ENCODE measurements at regions not wholly inside any gene's neighbourhood (a gene's known extent, or its start where the extent isn't known, plus 50 kb on each side); places are given as distances from the start of the nearest gene placed in this dataset.

DNA sequence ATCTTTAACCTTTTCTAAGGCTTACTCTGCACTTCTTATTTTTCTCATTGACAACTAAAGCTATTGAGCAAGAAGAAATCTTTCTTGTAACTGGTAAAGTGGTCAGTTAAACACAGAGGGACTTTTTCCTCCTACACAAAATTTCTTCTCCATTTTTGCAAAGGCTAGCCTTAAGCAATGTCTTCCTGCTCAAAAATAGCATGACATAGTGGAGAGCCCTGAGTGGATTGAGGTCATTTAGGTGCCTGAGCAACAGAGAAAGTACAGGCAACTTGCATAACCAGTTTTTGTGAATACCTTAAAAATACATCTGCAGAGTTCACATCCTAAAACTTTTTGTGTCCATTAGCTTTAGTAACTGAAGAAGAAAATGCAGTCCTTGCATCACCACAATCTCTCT lies 144.7 kb upstream of the TTC14 start:
- no TSS peak for BruUV-seq (replicated peaks)
- no peak for DNase-seq (ENCODE audit: extremely low read depth in 1 of 4, low spot score in 3 of 4)
- no peaks in the 10 kb centered on the region for H3K79me2 ChIP-seq (ENCODE audit: control insufficient read depth, insufficient read depth, low read length)
- H3K9me3 ChIP-seq (replicated peaks; ENCODE audit: control insufficient read depth, insufficient read depth, low read depth, low read length) = no peaks in the 10 kb centered on the region
- no peak overlapping the region for H3K4me3 ChIP-seq
- no peak overlapping the region for H3K4me2 ChIP-seq (ENCODE audit: insufficient read depth, low read length)
- in situ Hi-C loops (cut with MboI) (no loop called here), intact Hi-C loops (cut with micrococcal nuclease) (no loop called here)
- CTCF ChIA-PET (ENCODE audit: low intra/inter-chr PET ratio) = no interaction called here
- no peaks in the 10 kb centered on the region for H3K27me3 ChIP-seq (ENCODE audit: control insufficient read depth in 2 of 2, insufficient read depth in 2 of 2, low read length in 2 of 2)
- no peaks in the 10 kb centered on the region for H3K4me1 ChIP-seq (replicated peaks in 1 of 2; ENCODE audit: control insufficient read depth in 2 of 2, insufficient read depth in 2 of 2, low read length in 2 of 2)
- no peak overlapping the region for H3K9ac ChIP-seq (ENCODE audit: insufficient read depth in 1 of 2, low read depth in 2 of 2, low read length in 2 of 2)
- no peaks in the 10 kb centered on the region for H3K9me1 ChIP-seq (ENCODE audit: control insufficient read depth, insufficient read depth, low read length)
- no peak for FAIRE-seq
- no peak overlapping the region for H2AFZ ChIP-seq (ENCODE audit: low read depth, low read length)
- H3K27ac ChIP-seq (ENCODE audit: extremely low read depth, low read depth, low read length) = no peak overlapping the region
- POLR2A ChIA-PET = no interaction called here
- no peaks in the 10 kb centered on the region for H3K36me3 ChIP-seq (ENCODE audit: control insufficient read depth, insufficient read depth, low read length)
- no peak for ATAC-seq
- no peaks in the 10 kb centered on the region for H4K20me1 ChIP-seq (replicated peaks; ENCODE audit: control insufficient read depth, insufficient read depth, low read length)
- TF ChIP-seq RB1 (IDR thresholded peaks at IDR 0.05; ENCODE audit: low read depth) (no peak), HMGN3 (IDR thresholded peaks at IDR 0.05; ENCODE audit: borderline replicate concordance, extremely low read depth, insufficient read length, low read depth, low read length) (no peak), TOE1 (IDR thresholded peaks at IDR 0.05; ENCODE audit: borderline replicate concordance) (no peak), TOE1 (CRISPR knock-in tag; IDR thresholded peaks at IDR 0.05; ENCODE audit: borderline replicate concordance, low read depth) (no peak), CCNT2 (IDR thresholded peaks at IDR 0.05; ENCODE audit: borderline replicate concordance, extremely low read depth, insufficient read length, low read depth, low read length) (no peak), XRCC5 (IDR thresholded peaks at IDR 0.05; ENCODE audit: low read depth, low read length) (no peak), PHB2 (IDR thresholded peaks at IDR 0.05; ENCODE audit: low read depth) (no peak), CHD4 (IDR thresholded peaks at IDR 0.05; ENCODE audit: insufficient read depth, insufficient replicate concordance, low read depth, low read length, poor library complexity, severe bottlenecking) (no peak), TEAD1 (CRISPR knock-in tag; IDR thresholded peaks at IDR 0.05) (no peak), HEY1 (CRISPR knock-in tag; IDR thresholded peaks at IDR 0.05; ENCODE audit: borderline replicate concordance) (no peak)
- TF ChIP-seq, protein P1, sequence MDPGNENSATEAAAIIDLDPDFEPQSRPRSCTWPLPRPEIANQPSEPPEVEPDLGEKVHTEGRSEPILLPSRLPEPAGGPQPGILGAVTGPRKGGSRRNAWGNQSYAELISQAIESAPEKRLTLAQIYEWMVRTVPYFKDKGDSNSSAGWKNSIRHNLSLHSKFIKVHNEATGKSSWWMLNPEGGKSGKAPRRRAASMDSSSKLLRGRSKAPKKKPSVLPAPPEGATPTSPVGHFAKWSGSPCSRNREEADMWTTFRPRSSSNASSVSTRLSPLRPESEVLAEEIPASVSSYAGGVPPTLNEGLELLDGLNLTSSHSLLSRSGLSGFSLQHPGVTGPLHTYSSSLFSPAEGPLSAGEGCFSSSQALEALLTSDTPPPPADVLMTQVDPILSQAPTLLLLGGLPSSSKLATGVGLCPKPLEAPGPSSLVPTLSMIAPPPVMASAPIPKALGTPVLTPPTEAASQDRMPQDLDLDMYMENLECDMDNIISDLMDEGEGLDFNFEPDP (CRISPR knock-in tag; IDR thresholded peaks at IDR 0.05) = no peak
- TF ChIP-seq, protein P2, sequence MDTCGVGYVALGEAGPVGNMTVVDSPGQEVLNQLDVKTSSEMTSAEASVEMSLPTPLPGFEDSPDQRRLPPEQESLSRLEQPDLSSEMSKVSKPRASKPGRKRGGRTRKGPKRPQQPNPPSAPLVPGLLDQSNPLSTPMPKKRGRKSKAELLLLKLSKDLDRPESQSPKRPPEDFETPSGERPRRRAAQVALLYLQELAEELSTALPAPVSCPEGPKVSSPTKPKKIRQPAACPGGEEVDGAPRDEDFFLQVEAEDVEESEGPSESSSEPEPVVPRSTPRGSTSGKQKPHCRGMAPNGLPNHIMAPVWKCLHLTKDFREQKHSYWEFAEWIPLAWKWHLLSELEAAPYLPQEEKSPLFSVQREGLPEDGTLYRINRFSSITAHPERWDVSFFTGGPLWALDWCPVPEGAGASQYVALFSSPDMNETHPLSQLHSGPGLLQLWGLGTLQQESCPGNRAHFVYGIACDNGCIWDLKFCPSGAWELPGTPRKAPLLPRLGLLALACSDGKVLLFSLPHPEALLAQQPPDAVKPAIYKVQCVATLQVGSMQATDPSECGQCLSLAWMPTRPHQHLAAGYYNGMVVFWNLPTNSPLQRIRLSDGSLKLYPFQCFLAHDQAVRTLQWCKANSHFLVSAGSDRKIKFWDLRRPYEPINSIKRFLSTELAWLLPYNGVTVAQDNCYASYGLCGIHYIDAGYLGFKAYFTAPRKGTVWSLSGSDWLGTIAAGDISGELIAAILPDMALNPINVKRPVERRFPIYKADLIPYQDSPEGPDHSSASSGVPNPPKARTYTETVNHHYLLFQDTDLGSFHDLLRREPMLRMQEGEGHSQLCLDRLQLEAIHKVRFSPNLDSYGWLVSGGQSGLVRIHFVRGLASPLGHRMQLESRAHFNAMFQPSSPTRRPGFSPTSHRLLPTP (IDR thresholded peaks at IDR 0.05; ENCODE audit: borderline replicate concordance, extremely low read depth, insufficient read length) = no peak
- TF ChIP-seq, protein P3, sequence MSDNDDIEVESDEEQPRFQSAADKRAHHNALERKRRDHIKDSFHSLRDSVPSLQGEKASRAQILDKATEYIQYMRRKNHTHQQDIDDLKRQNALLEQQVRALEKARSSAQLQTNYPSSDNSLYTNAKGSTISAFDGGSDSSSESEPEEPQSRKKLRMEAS (CRISPR knock-in tag; IDR thresholded peaks at IDR 0.05) = no peak
- TF ChIP-seq, protein P4, sequence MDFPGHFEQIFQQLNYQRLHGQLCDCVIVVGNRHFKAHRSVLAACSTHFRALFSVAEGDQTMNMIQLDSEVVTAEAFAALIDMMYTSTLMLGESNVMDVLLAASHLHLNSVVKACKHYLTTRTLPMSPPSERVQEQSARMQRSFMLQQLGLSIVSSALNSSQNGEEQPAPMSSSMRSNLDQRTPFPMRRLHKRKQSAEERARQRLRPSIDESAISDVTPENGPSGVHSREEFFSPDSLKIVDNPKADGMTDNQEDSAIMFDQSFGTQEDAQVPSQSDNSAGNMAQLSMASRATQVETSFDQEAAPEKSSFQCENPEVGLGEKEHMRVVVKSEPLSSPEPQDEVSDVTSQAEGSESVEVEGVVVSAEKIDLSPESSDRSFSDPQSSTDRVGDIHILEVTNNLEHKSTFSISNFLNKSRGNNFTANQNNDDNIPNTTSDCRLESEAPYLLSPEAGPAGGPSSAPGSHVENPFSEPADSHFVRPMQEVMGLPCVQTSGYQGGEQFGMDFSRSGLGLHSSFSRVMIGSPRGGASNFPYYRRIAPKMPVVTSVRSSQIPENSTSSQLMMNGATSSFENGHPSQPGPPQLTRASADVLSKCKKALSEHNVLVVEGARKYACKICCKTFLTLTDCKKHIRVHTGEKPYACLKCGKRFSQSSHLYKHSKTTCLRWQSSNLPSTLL (IDR thresholded peaks at IDR 0.05) = no peak
- TF ChIP-seq, protein P5, sequence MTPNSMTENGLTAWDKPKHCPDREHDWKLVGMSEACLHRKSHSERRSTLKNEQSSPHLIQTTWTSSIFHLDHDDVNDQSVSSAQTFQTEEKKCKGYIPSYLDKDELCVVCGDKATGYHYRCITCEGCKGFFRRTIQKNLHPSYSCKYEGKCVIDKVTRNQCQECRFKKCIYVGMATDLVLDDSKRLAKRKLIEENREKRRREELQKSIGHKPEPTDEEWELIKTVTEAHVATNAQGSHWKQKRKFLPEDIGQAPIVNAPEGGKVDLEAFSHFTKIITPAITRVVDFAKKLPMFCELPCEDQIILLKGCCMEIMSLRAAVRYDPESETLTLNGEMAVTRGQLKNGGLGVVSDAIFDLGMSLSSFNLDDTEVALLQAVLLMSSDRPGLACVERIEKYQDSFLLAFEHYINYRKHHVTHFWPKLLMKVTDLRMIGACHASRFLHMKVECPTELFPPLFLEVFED (CRISPR knock-in tag; conservative IDR thresholded peaks at IDR 0.05) = no peak
